ENCODE measurements at regions not wholly inside any gene's neighbourhood (a gene's known extent, or its start where the extent isn't known, plus 50 kb on each side); places are given as distances from the start of the nearest gene placed in this dataset.

DNA sequence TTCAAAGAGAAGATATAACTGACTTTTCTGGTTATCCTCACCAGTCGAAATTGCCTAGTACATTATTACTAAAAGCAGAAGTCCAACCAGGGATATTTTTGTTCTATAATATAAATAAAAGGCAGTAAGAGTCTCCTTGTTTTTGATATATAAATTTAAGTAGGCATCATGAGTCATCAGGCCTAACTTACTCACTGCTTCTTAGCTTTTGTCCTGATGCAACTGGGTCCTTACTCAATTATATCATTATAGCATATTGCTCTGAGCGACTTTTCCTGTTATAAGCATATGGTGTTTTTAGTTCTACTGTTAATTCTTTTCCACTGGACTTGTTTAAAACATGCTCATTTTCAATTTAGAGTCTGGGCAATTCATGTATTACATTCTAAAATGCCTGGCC is 910.1 kb downstream of the MCTP2 start:
- 84% methylated on average over 2 of the region's 2 CpGs for WGBS
- no peak overlapping the region for H3K27ac ChIP-seq
- no peak overlapping the region for H3K4me3 ChIP-seq
- H3K27me3 ChIP-seq: no peaks in the 10 kb centered on the region
- TF ChIP-seq EP300 (IDR thresholded peaks at IDR 0.05) (no peak), POLR2AphosphoS5 (IDR thresholded peaks at IDR 0.05) (no peak), POLR2A (IDR thresholded peaks at IDR 0.05) (no peak)
- TF ChIP-seq, protein P1, sequence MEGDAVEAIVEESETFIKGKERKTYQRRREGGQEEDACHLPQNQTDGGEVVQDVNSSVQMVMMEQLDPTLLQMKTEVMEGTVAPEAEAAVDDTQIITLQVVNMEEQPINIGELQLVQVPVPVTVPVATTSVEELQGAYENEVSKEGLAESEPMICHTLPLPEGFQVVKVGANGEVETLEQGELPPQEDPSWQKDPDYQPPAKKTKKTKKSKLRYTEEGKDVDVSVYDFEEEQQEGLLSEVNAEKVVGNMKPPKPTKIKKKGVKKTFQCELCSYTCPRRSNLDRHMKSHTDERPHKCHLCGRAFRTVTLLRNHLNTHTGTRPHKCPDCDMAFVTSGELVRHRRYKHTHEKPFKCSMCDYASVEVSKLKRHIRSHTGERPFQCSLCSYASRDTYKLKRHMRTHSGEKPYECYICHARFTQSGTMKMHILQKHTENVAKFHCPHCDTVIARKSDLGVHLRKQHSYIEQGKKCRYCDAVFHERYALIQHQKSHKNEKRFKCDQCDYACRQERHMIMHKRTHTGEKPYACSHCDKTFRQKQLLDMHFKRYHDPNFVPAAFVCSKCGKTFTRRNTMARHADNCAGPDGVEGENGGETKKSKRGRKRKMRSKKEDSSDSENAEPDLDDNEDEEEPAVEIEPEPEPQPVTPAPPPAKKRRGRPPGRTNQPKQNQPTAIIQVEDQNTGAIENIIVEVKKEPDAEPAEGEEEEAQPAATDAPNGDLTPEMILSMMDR (IDR thresholded peaks at IDR 0.05): no peak
- no peaks in the 10 kb centered on the region for H3K36me3 ChIP-seq
- H3K4me1 ChIP-seq: no peaks in the 10 kb centered on the region
- no peaks in the 10 kb centered on the region for H3K9me3 ChIP-seq
- no peak for DNase-seq (ENCODE audit: low spot score in 2 of 2)

DNA sequence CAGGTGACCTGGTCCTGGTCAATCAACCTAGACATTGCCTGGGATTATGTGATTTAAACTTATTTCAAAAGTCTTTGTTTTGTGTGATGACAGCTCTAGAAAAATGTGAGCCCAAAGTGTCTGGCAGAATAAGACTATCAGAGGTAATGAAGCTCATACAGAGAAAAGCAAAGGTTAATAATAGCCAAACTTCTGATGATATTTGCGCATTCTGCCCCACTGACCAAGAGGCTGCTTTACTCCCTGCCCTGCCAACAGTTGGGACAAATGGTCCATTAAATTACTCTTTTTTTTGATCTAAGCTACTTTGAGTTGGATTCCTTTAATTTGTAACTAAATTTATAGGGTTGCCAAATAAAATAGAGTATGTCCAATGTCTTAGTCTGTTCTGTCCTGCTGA is 911.2 kb downstream of the MCTP2 start:
- Histone ChIP-seq H3K27ac (no peak overlapping the region), H3K27me3 (no peaks in the 10 kb centered on the region), H3K4me1 (no peaks in the 10 kb centered on the region), H3K9me3 (no peaks in the 10 kb centered on the region), H3K36me3 (no peaks in the 10 kb centered on the region), H3K4me3 (no peak overlapping the region)
- no peak for TF ChIP-seq POLR2AphosphoS5 (IDR thresholded peaks at IDR 0.05)
- TF ChIP-seq, protein P1 (IDR thresholded peaks at IDR 0.05): no peak
- WGBS: 97% methylated on average over 1 of the region's 1 CpG
- no peak for DNase-seq (ENCODE audit: low spot score in 2 of 2)

DNA sequence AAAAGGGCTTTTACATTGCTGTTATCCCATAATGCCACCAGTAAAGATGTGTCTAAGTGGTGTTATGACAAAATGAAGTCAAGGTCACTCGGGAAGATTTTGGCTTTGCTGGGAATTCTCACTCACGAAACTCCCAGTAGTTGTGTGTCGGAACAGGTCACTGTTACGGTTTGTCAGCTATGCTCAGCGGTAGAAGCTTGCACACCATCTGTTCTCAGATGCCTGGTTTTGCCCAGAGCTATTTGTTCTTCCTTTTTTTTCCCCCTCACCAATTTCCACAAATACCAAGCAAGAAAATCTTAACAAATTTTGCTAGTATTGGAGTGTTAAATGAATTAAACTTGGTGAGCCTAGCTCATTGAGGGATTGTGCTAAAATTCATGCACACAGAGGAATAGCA is 915.1 kb downstream of the MCTP2 start:
- no peaks in the 10 kb centered on the region for H3K27me3 ChIP-seq
- no peaks in the 10 kb centered on the region for H3K36me3 ChIP-seq
- 84% methylated on average over 5 of the region's 5 CpGs for WGBS
- no peak overlapping the region for H3K27ac ChIP-seq
- TF ChIP-seq POLR2AphosphoS5 (IDR thresholded peaks at IDR 0.05) (no peak), EP300 (IDR thresholded peaks at IDR 0.05) (no peak), POLR2A (IDR thresholded peaks at IDR 0.05) (no peak)
- TF ChIP-seq, protein P1 (IDR thresholded peaks at IDR 0.05): no peak
- H3K4me1 ChIP-seq: no peaks in the 10 kb centered on the region
- H3K4me3 ChIP-seq: no peak overlapping the region
- DNase-seq (ENCODE audit: low spot score in 2 of 2): no peak
- no peaks in the 10 kb centered on the region for H3K9me3 ChIP-seq

DNA sequence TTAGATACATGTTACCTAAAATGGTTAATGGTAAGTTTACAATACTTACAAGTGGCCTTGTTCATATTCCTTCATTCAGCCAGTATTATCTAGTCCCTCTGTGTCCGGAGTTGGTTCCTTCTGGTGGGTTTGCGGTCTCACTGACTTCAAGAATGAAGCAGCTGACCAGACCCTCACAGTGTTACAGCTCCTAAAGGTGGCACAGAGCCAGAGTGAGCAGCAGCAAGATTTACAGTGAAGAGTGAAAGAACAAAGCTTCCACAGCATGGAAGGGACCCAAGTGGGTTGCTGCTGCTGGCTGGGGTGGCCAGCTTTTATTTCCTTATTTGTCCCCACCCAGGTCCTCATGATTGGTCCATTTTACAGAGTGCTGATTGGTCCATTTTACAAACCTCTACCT is 916.8 kb downstream of the MCTP2 start:
- no peak overlapping the region for H3K4me3 ChIP-seq
- H3K4me1 ChIP-seq: no peaks in the 10 kb centered on the region
- no peak overlapping the region for H3K27ac ChIP-seq
- TF ChIP-seq, protein P1 (IDR thresholded peaks at IDR 0.05): no peak
- TF ChIP-seq POLR2AphosphoS5 (IDR thresholded peaks at IDR 0.05): no peak
- no peak for TF ChIP-seq EP300 (IDR thresholded peaks at IDR 0.05)
- TF ChIP-seq POLR2A (IDR thresholded peaks at IDR 0.05): no peak
- WGBS: 91% methylated on average over 2 of the region's 2 CpGs
- no peak for DNase-seq (ENCODE audit: low spot score in 2 of 2)
- H3K27me3 ChIP-seq: no peaks in the 10 kb centered on the region
- no peaks in the 10 kb centered on the region for H3K9me3 ChIP-seq
- no peaks in the 10 kb centered on the region for H3K36me3 ChIP-seq

DNA sequence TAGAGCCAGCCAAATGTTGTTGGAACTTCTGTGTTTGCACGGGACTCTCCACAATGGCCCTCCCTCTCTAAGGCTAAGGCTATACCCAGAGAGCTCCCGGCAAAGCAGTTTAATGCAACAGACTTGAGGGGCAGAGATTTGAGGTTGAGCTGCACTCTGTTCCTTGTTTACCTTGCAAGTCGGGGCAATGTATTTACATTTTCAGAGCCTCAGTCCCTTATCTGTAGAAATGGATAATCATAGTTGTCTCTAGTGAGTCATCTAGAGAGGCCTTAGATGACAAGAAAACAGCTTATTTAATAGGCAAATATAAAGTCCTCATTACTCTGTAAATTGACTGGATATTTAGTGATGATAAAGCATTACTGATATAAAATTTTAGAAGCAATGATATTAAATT is 917.7 kb downstream of the MCTP2 start:
- Histone ChIP-seq H3K9me3 (no peaks in the 10 kb centered on the region), H3K27ac (no peak overlapping the region), H3K4me3 (no peak overlapping the region), H3K4me1 (no peaks in the 10 kb centered on the region), H3K27me3 (no peaks in the 10 kb centered on the region), H3K36me3 (no peaks in the 10 kb centered on the region)
- TF ChIP-seq, protein P1 (IDR thresholded peaks at IDR 0.05): no peak
- TF ChIP-seq POLR2AphosphoS5 (IDR thresholded peaks at IDR 0.05): no peak
- TF ChIP-seq EP300 (IDR thresholded peaks at IDR 0.05): no peak
- WGBS: 66% methylated on average over 3 of the region's 3 CpGs
- no peak for DNase-seq (ENCODE audit: low spot score in 2 of 2)

Data from suprapubic skin (tissue), 4 donors.